ENCODE measurements at regions not wholly inside any gene's neighbourhood (a gene's known extent, or its start where the extent isn't known, plus 50 kb on each side); places are given as distances from the start of the nearest gene placed in this dataset.

DNA sequence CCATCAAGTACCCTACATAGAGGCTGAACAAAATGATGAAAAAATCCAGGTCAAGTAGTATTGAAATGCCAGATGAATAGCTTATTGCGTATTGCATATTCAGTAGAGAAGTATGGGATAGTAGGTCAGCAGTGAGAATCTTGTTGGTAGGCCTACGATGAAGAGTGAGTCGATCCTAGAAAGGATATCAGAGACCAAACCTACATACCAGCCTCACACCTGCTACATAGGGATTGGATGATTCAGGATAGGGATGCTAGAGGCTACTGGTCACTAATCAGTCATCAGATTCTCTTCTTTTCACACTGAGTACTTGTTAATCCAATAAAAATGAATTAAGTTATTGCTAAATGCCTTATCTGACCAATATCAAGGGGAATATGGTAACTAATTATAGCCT lies 274.5 kb downstream of the DSEL start:
- H3K4me1 ChIP-seq (ENCODE audit: control insufficient read depth in 5 of 5, insufficient read depth in 5 of 5, low read length in 5 of 5) = no peaks in the 10 kb centered on the region
- TF ChIP-seq CTCF (IDR thresholded peaks at IDR 0.05; ENCODE audit: control extremely low read depth, extremely low read depth) = no peak
- H3K9me3 ChIP-seq (ENCODE audit: control insufficient read depth in 4 of 4, insufficient read depth in 3 of 4, low read length in 3 of 4) = no peaks in the 10 kb centered on the region
- H3K27ac ChIP-seq (ENCODE audit: low read depth in 1 of 2, low read length in 1 of 2) = no peak overlapping the region
- H3K36me3 ChIP-seq (ENCODE audit: control insufficient read depth in 4 of 4, insufficient read depth in 4 of 4, low read length in 4 of 4) = no peaks in the 10 kb centered on the region
- ATAC-seq (ENCODE audit: insufficient read depth, low FRiP score) = no peak
- no peak for DNase-seq
- 96% methylated on average over 3 of the region's 3 CpGs for WGBS, 2 donors
- H3K27me3 ChIP-seq (ENCODE audit: control insufficient read depth in 3 of 3, insufficient read depth in 3 of 3, low read length in 2 of 3) = no peaks in the 10 kb centered on the region
- no peak overlapping the region for H3K9ac ChIP-seq (ENCODE audit: insufficient read depth in 1 of 2, low read length in 2 of 2)
- no peak overlapping the region for H3K4me3 ChIP-seq

GRCh38 chr18:67241299-67241698 lies 275.2 kb downstream of the DSEL start:
- H3K27ac ChIP-seq (ENCODE audit: low read depth in 1 of 2, low read length in 1 of 2) = no peak overlapping the region
- no peak for TF ChIP-seq CTCF (IDR thresholded peaks at IDR 0.05; ENCODE audit: control extremely low read depth, extremely low read depth)
- H3K36me3 ChIP-seq (ENCODE audit: control insufficient read depth in 4 of 4, insufficient read depth in 4 of 4, low read length in 4 of 4) = no peaks in the 10 kb centered on the region
- no peak overlapping the region for H3K4me3 ChIP-seq
- no peaks in the 10 kb centered on the region for H3K27me3 ChIP-seq (ENCODE audit: control insufficient read depth in 3 of 3, insufficient read depth in 3 of 3, low read length in 2 of 3)
- 33 to 45% methylated on average over 1 of the region's 1 CpG for WGBS, 2 donors
- no peak overlapping the region for H3K9ac ChIP-seq (ENCODE audit: insufficient read depth in 1 of 2, low read length in 2 of 2)
- no peaks in the 10 kb centered on the region for H3K9me3 ChIP-seq (ENCODE audit: control insufficient read depth in 4 of 4, insufficient read depth in 3 of 4, low read length in 3 of 4)
- ATAC-seq (ENCODE audit: insufficient read depth, low FRiP score) = no peak
- H3K4me1 ChIP-seq (ENCODE audit: control insufficient read depth in 5 of 5, insufficient read depth in 5 of 5, low read length in 5 of 5) = no peaks in the 10 kb centered on the region
- DNase-seq = no peak

GRCh38 chr18:67239826-67240225 lies 276.7 kb downstream of the DSEL start:
- Histone ChIP-seq H3K9ac (ENCODE audit: insufficient read depth in 1 of 2, low read length in 2 of 2) (no peak overlapping the region), H3K27me3 (ENCODE audit: control insufficient read depth in 3 of 3, insufficient read depth in 3 of 3, low read length in 2 of 3) (no peaks in the 10 kb centered on the region), H3K4me3 (no peak overlapping the region), H3K27ac (ENCODE audit: low read depth in 1 of 2, low read length in 1 of 2) (no peak overlapping the region), H3K36me3 (ENCODE audit: control insufficient read depth in 4 of 4, insufficient read depth in 4 of 4, low read length in 4 of 4) (no peaks in the 10 kb centered on the region), H3K9me3 (ENCODE audit: control insufficient read depth in 4 of 4, insufficient read depth in 3 of 4, low read length in 3 of 4) (no peaks in the 10 kb centered on the region), H3K4me1 (ENCODE audit: control insufficient read depth in 5 of 5, insufficient read depth in 5 of 5, low read length in 5 of 5) (no peaks in the 10 kb centered on the region)
- ATAC-seq (ENCODE audit: insufficient read depth, low FRiP score) (no peak), DNase-seq (no peak)
- no peak for TF ChIP-seq CTCF (IDR thresholded peaks at IDR 0.05; ENCODE audit: control extremely low read depth, extremely low read depth)
- WGBS, 2 donors = 90 to 92% methylated on average over 7 of the region's 7 CpGs

GRCh38 chr18:67232991-67233390 lies 283.5 kb downstream of the DSEL start:
- TF ChIP-seq CTCF (IDR thresholded peaks at IDR 0.05; ENCODE audit: control extremely low read depth, extremely low read depth) = no peak
- 78 to 82% methylated on average over 1 of the region's 1 CpG for WGBS, 2 donors
- Histone ChIP-seq H3K36me3 (ENCODE audit: control insufficient read depth in 4 of 4, insufficient read depth in 4 of 4, low read length in 4 of 4) (no peaks in the 10 kb centered on the region), H3K27ac (ENCODE audit: low read depth in 1 of 2, low read length in 1 of 2) (no peak overlapping the region), H3K9me3 (ENCODE audit: control insufficient read depth in 4 of 4, insufficient read depth in 3 of 4, low read length in 3 of 4) (no peaks in the 10 kb centered on the region), H3K4me1 (ENCODE audit: control insufficient read depth in 5 of 5, insufficient read depth in 5 of 5, low read length in 5 of 5) (no peaks in the 10 kb centered on the region), H3K4me3 (no peak overlapping the region), H3K27me3 (ENCODE audit: control insufficient read depth in 3 of 3, insufficient read depth in 3 of 3, low read length in 2 of 3) (no peaks in the 10 kb centered on the region), H3K9ac (ENCODE audit: insufficient read depth in 1 of 2, low read length in 2 of 2) (no peak overlapping the region)
- no peak for DNase-seq
- no peak for ATAC-seq (ENCODE audit: insufficient read depth, low FRiP score)
